ENCODE measurements at regions not wholly inside any gene's neighbourhood (a gene's known extent, or its start where the extent isn't known, plus 50 kb on each side); places are given as distances from the start of the nearest gene placed in this dataset.

DNA sequence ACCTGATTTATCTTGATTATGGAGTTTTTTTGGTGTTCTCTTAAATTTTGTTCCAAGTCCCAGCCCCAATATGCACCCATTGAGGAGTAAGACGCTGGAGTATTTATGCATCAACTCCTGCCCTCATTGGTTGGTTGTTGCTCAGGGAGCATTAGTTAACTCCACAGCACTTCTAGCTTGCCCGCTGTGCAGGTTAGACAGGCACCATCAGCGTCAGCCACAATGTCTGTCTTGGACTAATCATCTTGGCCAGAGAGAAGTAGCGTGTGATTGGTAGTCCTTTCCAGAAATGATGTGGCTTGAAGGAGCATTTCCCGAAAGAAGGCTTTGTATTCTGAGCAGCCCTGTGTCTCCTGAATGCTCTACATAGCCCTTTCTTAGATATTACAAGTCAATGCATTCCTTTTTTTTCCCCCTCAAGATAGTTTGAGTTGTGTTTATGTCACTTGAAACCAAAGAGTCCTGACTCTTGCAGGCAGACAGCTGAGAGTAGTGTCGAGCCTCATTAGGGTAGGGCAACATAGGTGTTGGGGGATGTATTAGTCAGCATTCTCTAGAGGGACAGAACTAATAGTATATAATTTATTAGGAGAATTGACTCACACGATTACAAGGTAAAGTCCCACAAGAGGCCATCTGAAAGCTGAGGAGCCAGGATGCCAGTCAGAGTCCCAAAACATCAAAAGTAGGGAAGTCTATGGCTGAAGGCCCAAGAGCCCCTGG is 94.6 kb upstream of the RCN1 start:
- DNase-seq (no peak), ATAC-seq (no peak)
- WGBS (ENCODE audit: insufficient coverage, low coverage, low lambda C conversion rate, missing lambda C conversion rate) = 87% methylated on average over 6 of the region's 7 CpGs
- H3K9me3 ChIP-seq = no peaks in the 10 kb centered on the region
- H3K36me3 ChIP-seq = no peaks in the 10 kb centered on the region
- H3K27ac ChIP-seq = no peak overlapping the region
- H3K4me3 ChIP-seq = no peak overlapping the region
- no peaks in the 10 kb centered on the region for H3K27me3 ChIP-seq
- intact Hi-C loops (cut with DNase I) = no loop called here
- TF ChIP-seq CTCF (IDR thresholded peaks at IDR 0.05) (no peak), POLR2A (IDR thresholded peaks at IDR 0.05) (no peak)
- H3K4me1 ChIP-seq = peaks cover 0 to 4% (median 0%) of the 10 kb centered on the region in 4 donors

- ATAC-seq (peak; percentile 76 to 91 (median 88)), DNase-seq (no peak)
- no peaks in the 10 kb centered on the region for H3K27me3 ChIP-seq
- 13% methylated on average over 2 of the region's 2 CpGs for WGBS (ENCODE audit: insufficient coverage, low coverage, low lambda C conversion rate, missing lambda C conversion rate)
- TF ChIP-seq POLR2A (IDR thresholded peaks at IDR 0.05) (no peak), CTCF (IDR thresholded peaks at IDR 0.05) (no peak)
- H3K9me3 ChIP-seq = no peaks in the 10 kb centered on the region
- H3K4me3 ChIP-seq = peak overlapping the region in 1 of 3 donors; percentile 34
- no peak overlapping the region for H3K27ac ChIP-seq
- H3K4me1 ChIP-seq = peaks cover 0 to 4% (median 0%) of the 10 kb centered on the region in 4 donors
- H3K36me3 ChIP-seq = no peaks in the 10 kb centered on the region
- intact Hi-C loops (cut with DNase I) = no loop called here
Observed at GRCh38 chr11:31995525-31996094, 95.3 kb upstream of the RCN1 start.

DNA sequence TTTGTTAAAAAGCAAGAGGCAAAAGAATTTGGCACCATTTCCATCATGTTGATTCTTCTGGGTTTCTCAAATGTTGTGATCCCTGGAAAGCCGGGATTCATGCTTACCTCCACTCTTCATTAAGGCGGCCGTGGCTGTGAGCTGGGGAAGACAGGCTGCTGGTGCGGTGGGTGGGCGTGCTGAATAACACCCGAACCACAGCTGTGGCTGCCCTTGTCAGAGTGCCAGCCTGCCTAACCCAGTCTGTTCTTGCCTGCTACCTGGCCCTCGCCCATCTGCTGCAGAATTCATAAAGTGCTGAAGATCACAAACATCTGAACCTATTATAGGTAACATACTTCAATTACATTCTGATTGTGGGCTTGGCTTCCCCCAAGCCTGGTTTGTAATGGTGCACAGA is 95.8 kb upstream of the RCN1 start:
- ATAC-seq (no peak), DNase-seq (no peak)
- intact Hi-C loops (cut with DNase I) = no loop called here

More for the DNA sequence above, 95.8 kb upstream of the RCN1 start:
- H3K4me1 ChIP-seq = peaks cover 0 to 4% (median 0%) of the 10 kb centered on the region in 4 donors
- no peaks in the 10 kb centered on the region for H3K9me3 ChIP-seq
- H3K27me3 ChIP-seq = no peaks in the 10 kb centered on the region
- no peak overlapping the region for H3K4me3 ChIP-seq
- no peaks in the 10 kb centered on the region for H3K36me3 ChIP-seq
- TF ChIP-seq CTCF (IDR thresholded peaks at IDR 0.05) (no peak), POLR2A (IDR thresholded peaks at IDR 0.05) (no peak)
- no peak overlapping the region for H3K27ac ChIP-seq
- 89% methylated on average over 3 of the region's 7 CpGs for WGBS (ENCODE audit: insufficient coverage, low coverage, low lambda C conversion rate, missing lambda C conversion rate)
